Uterus (tissue), 2 donors: ENCODE measurements at regions not wholly inside any gene's neighbourhood (a gene's known extent, or its start where the extent isn't known, plus 50 kb on each side); places are given as distances from the start of the nearest gene placed in this dataset.

Experiments
- CTCF ChIP-seq, 4 experiments: fragments of 200-600 bp in 2 of 4; fragments of 450-650 bp in 2 of 4; sonication (generic) in 2 of 4; IDR thresholded peaks; one replicate each; pipeline ENCODE4 v1.5.1; 2016 to 2019; ENCODE audit warnings: antibody characterized with exemption in 4 of 4, mild to moderate bottlenecking in 2 of 4, moderate library complexity in 1 of 4
- POLR2A ChIP-seq, 2 donors: fragments of 450-650 bp; IDR thresholded peaks; one replicate each; pipeline ENCODE4 v1.6.1; 2016; ENCODE audit warnings: antibody characterized with exemption in 2 of 2, mild to moderate bottlenecking in 1 of 2, moderate library complexity in 1 of 2

- TF ChIP-seq CTCF (IDR thresholded peaks at IDR 0.05) (no peak), POLR2A (IDR thresholded peaks at IDR 0.05) (no peak)
Observed at GRCh38 chr5:147961208-147961749, 54.9 kb upstream of the C5orf46 start.
